ENCODE measurements at regions not wholly inside any gene's neighbourhood (a gene's known extent, or its start where the extent isn't known, plus 50 kb on each side); places are given as distances from the start of the nearest gene placed in this dataset.

GRCh38 chr20:50388733-50389437 is 121.3 kb upstream of the PTPN1 start:
- TF ChIP-seq, protein P1, sequence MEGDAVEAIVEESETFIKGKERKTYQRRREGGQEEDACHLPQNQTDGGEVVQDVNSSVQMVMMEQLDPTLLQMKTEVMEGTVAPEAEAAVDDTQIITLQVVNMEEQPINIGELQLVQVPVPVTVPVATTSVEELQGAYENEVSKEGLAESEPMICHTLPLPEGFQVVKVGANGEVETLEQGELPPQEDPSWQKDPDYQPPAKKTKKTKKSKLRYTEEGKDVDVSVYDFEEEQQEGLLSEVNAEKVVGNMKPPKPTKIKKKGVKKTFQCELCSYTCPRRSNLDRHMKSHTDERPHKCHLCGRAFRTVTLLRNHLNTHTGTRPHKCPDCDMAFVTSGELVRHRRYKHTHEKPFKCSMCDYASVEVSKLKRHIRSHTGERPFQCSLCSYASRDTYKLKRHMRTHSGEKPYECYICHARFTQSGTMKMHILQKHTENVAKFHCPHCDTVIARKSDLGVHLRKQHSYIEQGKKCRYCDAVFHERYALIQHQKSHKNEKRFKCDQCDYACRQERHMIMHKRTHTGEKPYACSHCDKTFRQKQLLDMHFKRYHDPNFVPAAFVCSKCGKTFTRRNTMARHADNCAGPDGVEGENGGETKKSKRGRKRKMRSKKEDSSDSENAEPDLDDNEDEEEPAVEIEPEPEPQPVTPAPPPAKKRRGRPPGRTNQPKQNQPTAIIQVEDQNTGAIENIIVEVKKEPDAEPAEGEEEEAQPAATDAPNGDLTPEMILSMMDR (conservative IDR thresholded peaks at IDR 0.05; ENCODE audit: low read length): no peak
- no peak overlapping the region for H3K4me3 ChIP-seq (ENCODE audit: low read length)
- no peak for DNase-seq (ENCODE audit: low read depth)

DNA sequence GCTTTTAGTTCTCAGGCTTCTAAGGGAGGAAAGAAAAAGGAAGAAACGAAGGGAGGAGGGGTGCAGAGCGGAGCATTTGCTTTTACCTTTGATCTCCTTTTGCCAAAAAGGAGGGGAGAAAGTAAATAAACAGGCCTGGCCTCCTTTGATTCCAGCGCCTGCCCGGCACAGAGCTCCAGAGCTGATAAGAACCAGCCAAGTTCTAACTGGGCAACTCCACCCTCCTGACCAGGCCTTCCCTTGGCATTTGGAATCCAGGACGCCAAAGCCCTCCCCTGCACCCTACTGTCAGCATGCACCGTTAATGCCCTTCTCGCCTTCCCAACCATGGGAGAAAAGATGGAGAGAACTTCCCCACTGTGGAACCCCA is 120.8 kb upstream of the PTPN1 start:
- no peak for DNase-seq (ENCODE audit: low read depth)
- no peak overlapping the region for H3K4me3 ChIP-seq (ENCODE audit: low read length)
- TF ChIP-seq, protein P1 (conservative IDR thresholded peaks at IDR 0.05; ENCODE audit: low read length): no peak

- TF ChIP-seq, protein P1 (conservative IDR thresholded peaks at IDR 0.05; ENCODE audit: low read length): no peak
- no peak for DNase-seq (ENCODE audit: low read depth)
- H3K4me3 ChIP-seq (ENCODE audit: low read length): no peak overlapping the region
These were observed 120.1 kb upstream of the PTPN1 start for GRCh38 chr20:50389808-50390684.

- DNase-seq (ENCODE audit: low read depth): no peak
- no peak overlapping the region for H3K4me3 ChIP-seq (ENCODE audit: low read length)
- TF ChIP-seq, protein P1 (conservative IDR thresholded peaks at IDR 0.05; ENCODE audit: low read length): no peak
These were observed 119.3 kb upstream of the PTPN1 start for GRCh38 chr20:50390685-50391443.

DNA sequence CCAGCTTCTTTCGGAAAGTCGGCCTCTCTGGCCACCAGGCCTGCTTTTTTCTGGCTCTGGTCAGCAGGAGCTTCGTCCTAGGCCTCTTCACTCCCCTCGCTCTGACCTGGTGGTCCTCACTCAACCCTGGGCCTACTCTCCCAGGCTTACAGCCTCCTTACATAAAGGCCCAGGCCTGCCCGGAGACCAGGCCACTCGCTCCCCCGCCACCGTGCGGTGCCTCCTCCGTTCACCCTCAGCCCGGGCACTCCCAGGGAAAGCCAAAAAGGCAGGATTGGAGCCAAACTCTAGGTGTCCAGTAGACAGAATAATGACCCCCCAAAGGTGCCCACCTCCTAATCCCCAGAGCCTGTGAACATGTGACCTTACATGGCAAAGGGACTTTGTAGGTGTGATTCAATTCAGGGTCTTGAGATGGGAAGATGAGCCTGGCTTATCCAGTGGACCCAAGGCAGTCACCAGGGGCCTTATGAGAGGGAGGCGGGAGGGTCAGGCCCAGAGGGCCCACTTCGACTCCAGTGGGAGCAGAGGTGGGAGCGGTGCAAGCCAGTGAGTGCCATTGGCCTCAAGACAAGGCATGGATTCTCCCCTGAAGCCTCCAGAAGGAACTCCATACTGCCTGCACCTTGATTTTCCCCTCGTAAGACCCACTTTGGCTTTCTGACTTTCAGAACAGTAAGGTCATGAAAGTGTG is 118.6 kb upstream of the PTPN1 start:
- TF ChIP-seq, protein P1 (conservative IDR thresholded peaks at IDR 0.05; ENCODE audit: low read length): no peak
- no peak overlapping the region for H3K4me3 ChIP-seq (ENCODE audit: low read length)
- DNase-seq (ENCODE audit: low read depth): no peak

DNA sequence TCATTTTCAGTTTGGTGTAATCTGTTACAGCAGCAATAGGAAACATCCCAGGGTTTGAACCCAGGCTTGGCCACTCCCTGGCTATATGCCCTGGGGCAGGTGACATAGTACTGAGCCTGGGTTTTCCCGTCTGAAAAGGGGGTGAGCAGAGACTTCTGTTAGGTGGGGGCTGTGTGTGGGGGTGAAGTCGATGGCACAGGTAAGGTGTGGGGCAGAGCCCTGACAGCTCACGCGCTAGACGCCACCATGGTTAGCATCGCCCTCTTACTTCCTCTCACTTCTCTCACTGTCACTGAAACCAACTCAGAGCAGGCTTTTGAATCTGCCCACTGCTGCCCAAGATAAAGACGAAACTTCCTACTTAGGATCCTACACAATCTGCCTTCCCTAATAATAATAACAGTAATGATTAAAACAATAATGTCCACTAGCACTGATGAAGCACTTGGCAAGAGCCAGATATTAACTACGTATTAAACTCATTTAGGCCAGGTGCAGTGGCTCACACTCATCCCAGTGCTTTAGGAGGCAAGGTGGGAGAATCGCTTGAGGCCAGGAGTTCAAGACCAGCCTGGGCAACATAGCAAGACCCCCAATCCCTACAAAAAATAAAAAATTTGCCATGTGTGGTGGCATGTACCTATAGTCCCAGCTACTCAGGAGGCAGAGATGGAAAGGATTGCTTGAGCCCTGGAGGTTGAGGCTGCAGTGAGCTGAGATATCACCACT is 117.9 kb upstream of the PTPN1 start:
- no peak overlapping the region for H3K4me3 ChIP-seq (ENCODE audit: low read length)
- DNase-seq (ENCODE audit: low read depth): no peak
- TF ChIP-seq, protein P1 (conservative IDR thresholded peaks at IDR 0.05; ENCODE audit: low read length): no peak

Data from AG10803 (cell line).